ENCODE measurements at regions not wholly inside any gene's neighbourhood (a gene's known extent, or its start where the extent isn't known, plus 50 kb on each side); places are given as distances from the start of the nearest gene placed in this dataset.

- TF ChIP-seq CTCF (IDR thresholded peaks at IDR 0.05) (no peak), MAX (IDR thresholded peaks at IDR 0.05; ENCODE audit: low read depth) (no peak), MXI1 (IDR thresholded peaks at IDR 0.05; ENCODE audit: low read depth, low read length) (no peak), PBX3 (IDR thresholded peaks at IDR 0.05) (no peak), EP300 (IDR thresholded peaks at IDR 0.05; ENCODE audit: borderline replicate concordance in 1 of 2, low read depth in 1 of 2, low read length in 1 of 2) (no peak), RAD21 (IDR thresholded peaks at IDR 0.05; ENCODE audit: low read length) (no peak), EZH2phosphoT487 (IDR thresholded peaks at IDR 0.05; ENCODE audit: borderline replicate concordance, low read depth) (no peak), GABPA (IDR thresholded peaks at IDR 0.05; ENCODE audit: low read depth) (no peak), POLR2AphosphoS5 (IDR thresholded peaks at IDR 0.05; ENCODE audit: low read depth, low read length) (no peak)
These were observed 737.9 kb downstream of the RAB28 start for GRCh38 chr4:12746221-12746620.
